MM.1S (cell line): ENCODE measurements at regions not wholly inside any gene's neighbourhood (a gene's known extent, or its start where the extent isn't known, plus 50 kb on each side); places are given as distances from the start of the nearest gene placed in this dataset.

ENCODE experiments used
- EZH2 ChIP-seq: fragments of 300-600 bp; sonication (generic); optimal IDR thresholded peaks from 2 replicates; pipeline ENCODE3; 2017; ENCODE audit warnings: low read depth, mild to moderate bottlenecking, antibody characterized with exemption, low read length, mixed read lengths
- TF ChIP-seq, protein P1 (sequence below): fragments of 300-600 bp; sonication (generic); IDR thresholded peaks from 2 replicates; pipeline ENCODE4 v1.5.1; 2016; ENCODE audit warnings: antibody characterized with exemption, low read length, mixed read lengths

DNA sequence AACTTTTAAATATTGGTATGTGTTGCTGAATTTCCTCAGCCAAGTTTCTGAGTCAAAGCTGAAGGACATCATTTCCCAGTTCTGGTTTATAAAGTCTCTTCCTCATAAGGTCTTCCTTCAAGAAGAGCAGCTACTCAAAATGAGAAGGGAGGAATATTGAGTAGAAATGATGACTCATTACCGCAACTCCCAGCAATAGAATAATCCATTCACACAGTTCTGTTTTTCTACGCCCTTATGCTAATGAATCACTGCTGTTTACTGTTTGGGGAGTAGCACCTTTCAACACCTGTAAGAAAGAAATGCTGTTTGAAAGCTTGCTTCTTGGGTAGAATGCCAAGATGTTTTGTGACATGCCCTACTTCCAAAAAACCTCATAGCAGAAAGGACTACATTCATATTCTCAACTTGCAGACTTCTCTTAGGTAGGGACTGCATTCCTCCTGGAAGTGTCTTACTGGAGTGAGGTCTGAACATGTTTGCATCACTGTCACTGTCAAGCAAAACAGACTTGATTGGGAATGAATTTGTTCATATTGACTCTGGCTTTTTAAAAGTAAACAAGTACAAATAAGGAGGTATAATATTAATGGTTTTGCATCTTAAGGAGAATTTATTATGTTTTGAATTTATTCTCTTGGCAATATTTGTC lies 147.2 kb upstream of the BANK1 start:
- TF ChIP-seq, protein P1, sequence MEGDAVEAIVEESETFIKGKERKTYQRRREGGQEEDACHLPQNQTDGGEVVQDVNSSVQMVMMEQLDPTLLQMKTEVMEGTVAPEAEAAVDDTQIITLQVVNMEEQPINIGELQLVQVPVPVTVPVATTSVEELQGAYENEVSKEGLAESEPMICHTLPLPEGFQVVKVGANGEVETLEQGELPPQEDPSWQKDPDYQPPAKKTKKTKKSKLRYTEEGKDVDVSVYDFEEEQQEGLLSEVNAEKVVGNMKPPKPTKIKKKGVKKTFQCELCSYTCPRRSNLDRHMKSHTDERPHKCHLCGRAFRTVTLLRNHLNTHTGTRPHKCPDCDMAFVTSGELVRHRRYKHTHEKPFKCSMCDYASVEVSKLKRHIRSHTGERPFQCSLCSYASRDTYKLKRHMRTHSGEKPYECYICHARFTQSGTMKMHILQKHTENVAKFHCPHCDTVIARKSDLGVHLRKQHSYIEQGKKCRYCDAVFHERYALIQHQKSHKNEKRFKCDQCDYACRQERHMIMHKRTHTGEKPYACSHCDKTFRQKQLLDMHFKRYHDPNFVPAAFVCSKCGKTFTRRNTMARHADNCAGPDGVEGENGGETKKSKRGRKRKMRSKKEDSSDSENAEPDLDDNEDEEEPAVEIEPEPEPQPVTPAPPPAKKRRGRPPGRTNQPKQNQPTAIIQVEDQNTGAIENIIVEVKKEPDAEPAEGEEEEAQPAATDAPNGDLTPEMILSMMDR = no peak
- no peak for TF ChIP-seq EZH2
